Adrenal gland (tissue), 9 donors: ENCODE measurements at regions not wholly inside any gene's neighbourhood (a gene's known extent, or its start where the extent isn't known, plus 50 kb on each side); places are given as distances from the start of the nearest gene placed in this dataset.

Source experiments
- DNase-seq, 7 donors: peaks; one replicate each; pipeline ENCODE4 v3.0.0-alpha.2; 2019 to 2020
- H3K27ac ChIP-seq, 5 donors: fragments of 200-600 bp; sonication (generic) in 4 of 5; 1 replicate in 3 of 5; 2 replicates in 2 of 5; pipeline versions ENCODE4 v1.5.1 to v1.8.0; 2016 to 2020; ENCODE audit warnings: mild to moderate bottlenecking in 1 of 5
- H3K27me3 ChIP-seq: fragments of 200-600 bp; 2 replicates; pipeline ENCODE4 v1.8.0; 2021
- H3K36me3 ChIP-seq, 2 donors: fragments of 200-600 bp; replicated peaks in 1 of 2; 1 replicate in 1 of 2; 2 replicates in 1 of 2; pipeline versions ENCODE4 v1.5.1 to v1.8.0; 2018 to 2022
- H3K4me1 ChIP-seq, 2 donors: fragments of 200-600 bp; replicated peaks in 1 of 2; 1 replicate in 1 of 2; 2 replicates in 1 of 2; pipeline versions ENCODE4 v1.5.1 to v1.8.0; 2018 to 2021
- H3K4me3 ChIP-seq, 4 donors: fragments of 200-600 bp; sonication (generic) in 3 of 4; one replicate each; pipeline ENCODE4 v1.5.1; 2016 to 2018
- H3K9me3 ChIP-seq, 3 donors: fragments of 200-600 bp; sonication (generic) in 1 of 3; replicated peaks in 1 of 3; 1 replicate in 2 of 3; 2 replicates in 1 of 3; pipeline versions ENCODE4 v1.5.1 to v1.8.0; 2016 to 2021
- CTCF ChIP-seq, 6 experiments: fragments of 450-650 bp in 4 of 6; fragments of 200-600 bp in 2 of 6; sonication (generic) in 1 of 6; IDR thresholded peaks; 1 replicate in 5 of 6; 2 replicates in 1 of 6; pipeline versions ENCODE4 v1.5.1 to v1.8.0; 2016 to 2021; ENCODE audit warnings: antibody characterized with exemption in 6 of 6, mild to moderate bottlenecking in 2 of 6, moderate library complexity in 1 of 6
- POLR2A ChIP-seq, 2 donors: fragments of 450-650 bp; IDR thresholded peaks; one replicate each; pipeline ENCODE4 v1.6.1; 2017; ENCODE audit warnings: antibody characterized with exemption in 2 of 2, mild to moderate bottlenecking in 2 of 2, moderate library complexity in 1 of 2
- WGBS, 4 donors: extraction: QIAGEN DNeasy Blood & Tissue Kit in 2 of 4; methylation state at CpG; one replicate each; pipeline versions ENCODE4 v1.1.5 to v1.1.7; 2013 to 2017; 5-methylcytosine and 5-hydroxymethylcytosine counted together
- intact Hi-C, 2 donors: fragments of 100-400 bp; cut with DNase I; formaldehyde crosslinking; loops; one replicate each; pipeline versions ENCODE4 v1.14.1 to v1.15.0; 2022 to 2023
- donor health status: healthy with polysubstance abuse.
- donor health status: Bipolar disorder and iron deficiency.
- donor health status: DM: yes; HTN: yes; CAD: no.
- donor health status: DM: no; HTN: no; CAD: no.
- donor health status: DM: no; HTN: no; CAD: no.

- intact Hi-C loops: no loop called here
Observed at GRCh38 chr3:139293665-139294023, 50.2 kb upstream of the MRPS22 start.

More at GRCh38 chr3:139293665-139294023, 50.2 kb upstream of the MRPS22 start:
- 78 to 94% (median 81%) methylated on average over 2 of the region's 2 CpGs for WGBS, 4 donors
- H3K9me3 ChIP-seq: no peaks in the 10 kb centered on the region
- no peaks in the 10 kb centered on the region for H3K36me3 ChIP-seq
- DNase-seq: no peak
- no peaks in the 10 kb centered on the region for H3K27me3 ChIP-seq
- no peak overlapping the region for H3K4me3 ChIP-seq
- H3K27ac ChIP-seq: peak overlapping the region in 2 of 5 donors; percentile 35 to 49
- peaks cover 7 to 13% of the 10 kb centered on the region in 2 donors for H3K4me1 ChIP-seq
- TF ChIP-seq CTCF (IDR thresholded peaks at IDR 0.05) (no peak), POLR2A (IDR thresholded peaks at IDR 0.05) (no peak)
